A673 (cell line): ENCODE measurements at regions not wholly inside any gene's neighbourhood (a gene's known extent, or its start where the extent isn't known, plus 50 kb on each side); places are given as distances from the start of the nearest gene placed in this dataset.

Experiments used
- BruUV-seq: library from RNA; stranded (reverse); fragments of 400-500 nt; replicated peaks from 2 replicates; lab custom pipeline; 2021; lab: Mats Ljungman, UMichigan
- CTCF ChIA-PET: fragments of 300-600 bp; sonication (Branson Sonifier 250); formaldehyde crosslinking; loops from one replicate; lab custom pipeline; 2022; ENCODE audit warnings: antibody characterized with exemption; lab: Charles Lee
- POLR2A ChIA-PET: fragments of 300-600 bp; sonication (Branson Sonifier 250); formaldehyde crosslinking; loops from one replicate; lab custom pipeline; 2022; ENCODE audit warnings: antibody characterized with exemption; ENCODE audit not compliant: low non-redundant PET; lab: Charles Lee
- DNase-seq: peaks from one replicate; pipeline ENCODE4 v3.0.0-alpha.2; 2015; ENCODE audit warnings: low spot score
- H3K27ac ChIP-seq: fragments of 200-600 bp; sonication (generic); 2 replicates; pipeline ENCODE4 v1.5.1; 2016; ENCODE audit warnings: mixed run types, low read depth, mild to moderate bottlenecking, mixed read lengths, antibody characterized with exemption, low read length; ENCODE audit not compliant: poor library complexity, severe bottlenecking
- H3K27me3 ChIP-seq: fragments of 200-600 bp; sonication (generic); replicated peaks from 2 replicates; pipeline ENCODE4 v1.6.1; 2017; ENCODE audit warnings: mixed run types, low read depth, mild to moderate bottlenecking, mixed read lengths, antibody characterized with exemption, low read length; ENCODE audit not compliant: insufficient read depth, poor library complexity
- H3K36me3 ChIP-seq: fragments of 200-600 bp; sonication (generic); 2 replicates; pipeline ENCODE4 v1.6.1; 2016; ENCODE audit warnings: mixed run types, mild to moderate bottlenecking, mixed read lengths, antibody characterized with exemption, low read length; ENCODE audit not compliant: insufficient read depth, poor library complexity, severe bottlenecking
- H3K4me1 ChIP-seq: fragments of 200-600 bp; sonication (generic); 2 replicates; pipeline ENCODE4 v1.6.1; 2017; ENCODE audit warnings: mixed run types, mild to moderate bottlenecking, mixed read lengths, antibody characterized with exemption, low read length; ENCODE audit not compliant: insufficient read depth, poor library complexity, severe bottlenecking
- H3K4me3 ChIP-seq: fragments of 200-600 bp; sonication (generic); 2 replicates; pipeline ENCODE4 v1.5.1; 2016; ENCODE audit warnings: low read depth, mixed run types, mild to moderate bottlenecking, mixed read lengths, low read length; ENCODE audit not compliant: poor library complexity, severe bottlenecking
- H3K9me3 ChIP-seq: fragments of 200-600 bp; sonication (generic); 2 replicates; pipeline ENCODE4 v1.6.1; 2016; ENCODE audit warnings: mixed run types, low read depth, mild to moderate bottlenecking, mixed read lengths, antibody characterized with exemption, low read length; ENCODE audit not compliant: poor library complexity, severe bottlenecking
- EZH2 ChIP-seq: fragments of 200-600 bp; sonication (generic); IDR thresholded peaks from 2 replicates; pipeline ENCODE4 v1.6.1; 2017; ENCODE audit warnings: borderline replicate concordance, low read depth, mild to moderate bottlenecking, mixed read lengths, antibody characterized with exemption, low read length; ENCODE audit not compliant: poor library complexity, severe bottlenecking
- intact Hi-C: fragments of 100-400 bp; cut with micrococcal nuclease; formaldehyde crosslinking; loops from one replicate; pipeline ENCODE4 v1.10.0; 2022; ENCODE audit not compliant: unreplicated experiment
- TF ChIP-seq, protein P1 (sequence below): fragments of 300-800, 200-600 bp; sonication (generic); conservative IDR thresholded peaks from 2 replicates; pipeline ENCODE4 v1.5.1; 2017; ENCODE audit warnings: low read depth, mild to moderate bottlenecking, antibody characterized with exemption, low read length, moderate library complexity, mixed read lengths

DNA sequence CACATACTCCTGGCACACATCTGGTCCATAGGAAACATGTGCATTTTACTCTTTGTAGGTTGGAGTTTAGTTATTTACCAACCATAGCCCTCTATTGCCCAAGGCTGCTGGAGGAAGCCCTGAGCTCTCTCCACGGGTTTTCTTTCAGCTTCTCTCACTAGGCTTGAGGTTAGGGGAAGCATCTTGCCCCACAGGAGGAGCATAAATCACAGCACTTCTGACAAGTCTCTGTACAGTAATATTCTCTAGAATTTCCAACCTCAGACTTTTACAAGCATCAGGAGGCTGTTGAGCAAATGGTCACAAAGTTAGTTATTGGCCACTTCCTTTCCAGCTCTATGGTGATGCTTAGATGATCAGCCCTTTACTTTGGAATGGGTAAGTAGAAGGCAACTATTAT lies 122.9 kb upstream of the GLI3 start:
- ChIA-PET CTCF (no interaction called here), POLR2A (no interaction called here)
- Histone ChIP-seq H3K4me1 (no peaks in the 10 kb centered on the region), H3K36me3 (no peaks in the 10 kb centered on the region), H3K4me3 (no peak overlapping the region), H3K9me3 (no peaks in the 10 kb centered on the region), H3K27me3 (no peaks in the 10 kb centered on the region), H3K27ac (no peak overlapping the region)
- no peak for TF ChIP-seq EZH2
- TF ChIP-seq, protein P1, sequence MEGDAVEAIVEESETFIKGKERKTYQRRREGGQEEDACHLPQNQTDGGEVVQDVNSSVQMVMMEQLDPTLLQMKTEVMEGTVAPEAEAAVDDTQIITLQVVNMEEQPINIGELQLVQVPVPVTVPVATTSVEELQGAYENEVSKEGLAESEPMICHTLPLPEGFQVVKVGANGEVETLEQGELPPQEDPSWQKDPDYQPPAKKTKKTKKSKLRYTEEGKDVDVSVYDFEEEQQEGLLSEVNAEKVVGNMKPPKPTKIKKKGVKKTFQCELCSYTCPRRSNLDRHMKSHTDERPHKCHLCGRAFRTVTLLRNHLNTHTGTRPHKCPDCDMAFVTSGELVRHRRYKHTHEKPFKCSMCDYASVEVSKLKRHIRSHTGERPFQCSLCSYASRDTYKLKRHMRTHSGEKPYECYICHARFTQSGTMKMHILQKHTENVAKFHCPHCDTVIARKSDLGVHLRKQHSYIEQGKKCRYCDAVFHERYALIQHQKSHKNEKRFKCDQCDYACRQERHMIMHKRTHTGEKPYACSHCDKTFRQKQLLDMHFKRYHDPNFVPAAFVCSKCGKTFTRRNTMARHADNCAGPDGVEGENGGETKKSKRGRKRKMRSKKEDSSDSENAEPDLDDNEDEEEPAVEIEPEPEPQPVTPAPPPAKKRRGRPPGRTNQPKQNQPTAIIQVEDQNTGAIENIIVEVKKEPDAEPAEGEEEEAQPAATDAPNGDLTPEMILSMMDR: no peak
- no TSS peak for BruUV-seq
- no peak for DNase-seq
- intact Hi-C loops: no loop called here

DNA sequence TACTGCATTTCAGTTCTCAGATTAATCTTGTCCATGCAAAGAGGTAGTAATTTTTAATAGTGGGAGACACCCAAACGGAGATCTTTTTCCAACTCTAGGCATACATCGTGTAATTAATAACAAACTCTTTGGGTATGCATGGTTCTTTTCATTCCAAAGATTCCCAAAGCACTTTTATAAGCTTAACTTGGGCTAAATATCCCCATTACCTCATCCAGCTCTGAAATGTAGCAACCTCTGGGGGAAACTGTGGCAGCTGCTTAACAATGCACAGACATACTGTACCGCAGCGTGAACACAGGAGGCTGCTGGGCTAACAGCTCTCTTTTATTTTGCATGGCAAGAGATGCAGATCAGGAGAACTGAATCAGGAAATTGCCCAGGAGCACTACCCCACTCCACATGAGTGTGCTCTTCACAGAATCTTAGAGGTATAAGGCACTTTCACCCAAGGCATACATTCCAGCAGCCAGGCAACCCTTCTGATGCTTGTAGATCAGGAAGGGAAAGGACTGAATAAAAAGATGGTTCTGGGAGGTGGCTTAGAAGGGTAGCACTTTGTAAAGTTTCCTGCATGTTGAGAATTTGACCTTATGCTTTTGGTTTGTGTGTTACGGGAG lies 114.4 kb upstream of the GLI3 start:
- ChIA-PET POLR2A (no interaction called here), CTCF (no interaction called here)

DNA sequence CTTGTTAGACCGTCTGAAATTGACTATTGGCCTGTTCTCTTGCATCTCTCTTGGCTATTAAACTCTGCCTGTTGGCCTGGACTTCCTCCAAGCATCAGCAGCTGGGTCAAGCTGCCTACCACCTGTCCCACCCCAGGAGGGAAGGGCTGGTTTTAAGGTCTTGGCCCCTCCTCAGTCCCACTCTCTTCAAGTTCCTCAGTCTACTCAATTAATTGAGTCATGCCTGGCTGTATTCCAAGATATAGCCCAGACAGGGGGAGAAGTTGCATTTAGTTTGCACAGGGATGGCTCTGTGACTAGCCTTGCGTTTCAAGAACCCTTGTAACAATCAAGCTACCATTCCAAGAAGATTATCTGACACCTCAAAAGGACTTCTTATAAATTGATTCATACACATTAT lies 113.8 kb upstream of the GLI3 start:
- H3K36me3 ChIP-seq: no peaks in the 10 kb centered on the region
- no peak overlapping the region for H3K4me3 ChIP-seq
- no peak for TF ChIP-seq EZH2
- TF ChIP-seq, protein P1: no peak
- no peak overlapping the region for H3K27ac ChIP-seq
- no TSS peak for BruUV-seq
- H3K9me3 ChIP-seq: no peaks in the 10 kb centered on the region
- ChIA-PET POLR2A (no interaction called here), CTCF (no interaction called here)
- peaks cover 10% of the 10 kb centered on the region for H3K4me1 ChIP-seq
- no peaks in the 10 kb centered on the region for H3K27me3 ChIP-seq
- peak; percentile 48 for DNase-seq
- intact Hi-C loops: no loop called here

More for the DNA sequence above, 114.4 kb upstream of the GLI3 start:
- H3K27me3 ChIP-seq: no peaks in the 10 kb centered on the region
- no peaks in the 10 kb centered on the region for H3K36me3 ChIP-seq
- H3K9me3 ChIP-seq: no peaks in the 10 kb centered on the region
- TF ChIP-seq, protein P1: no peak
- no peak for TF ChIP-seq EZH2
- DNase-seq: peak; percentile 16
- no TSS peak for BruUV-seq
- H3K4me1 ChIP-seq: peaks cover 10% of the 10 kb centered on the region
- intact Hi-C loops: no loop called here
- H3K4me3 ChIP-seq: no peak overlapping the region
- H3K27ac ChIP-seq: no peak overlapping the region
